Fibroblast of skin of back (primary cell): ENCODE measurements at regions not wholly inside any gene's neighbourhood (a gene's known extent, or its start where the extent isn't known, plus 50 kb on each side); places are given as distances from the start of the nearest gene placed in this dataset.
"Not testable (repeated sequence)": the region's sequence is repeated elsewhere in the genome, so short reads cannot be mapped to it uniquely, and the experiment has no call there.

Source experiments
- DNase-seq: peaks from one replicate; pipeline ENCODE4 v3.0.0-alpha.2; 2013

- DNase-seq, result no peak
Observed at GRCh38 chr2:77839102-77839501, 316.9 kb upstream of the LRRTM4 start.

DNA sequence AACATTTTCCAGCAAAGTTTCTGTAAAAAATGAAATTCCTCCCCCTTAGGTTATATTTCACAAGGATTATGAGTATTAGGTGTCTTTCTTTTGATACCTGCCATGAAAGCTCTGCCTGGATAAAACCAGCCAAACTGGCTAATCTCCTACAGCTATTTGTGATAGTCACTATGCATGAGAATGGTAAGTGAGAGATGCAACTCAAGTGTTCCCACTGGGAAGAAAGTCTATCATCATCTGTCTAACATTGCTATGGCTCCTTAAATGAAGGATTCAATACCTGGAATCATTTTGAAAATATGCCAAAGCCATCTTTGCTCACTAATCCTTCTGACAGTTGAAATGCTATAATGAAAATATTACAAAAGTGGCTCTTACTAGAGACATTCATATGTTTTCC, 339.9 kb upstream of the LRRTM4 start:
- DNase-seq, result no peak

- no peak for DNase-seq
Observed at GRCh38 chr2:77864426-77864825, 342.2 kb upstream of the LRRTM4 start.

GRCh38 chr2:77866661-77867060, 344.5 kb upstream of the LRRTM4 start:
- no peak for DNase-seq

- DNase-seq, result no peak
Observed at GRCh38 chr2:77867146-77867545, 345.0 kb upstream of the LRRTM4 start.

DNA sequence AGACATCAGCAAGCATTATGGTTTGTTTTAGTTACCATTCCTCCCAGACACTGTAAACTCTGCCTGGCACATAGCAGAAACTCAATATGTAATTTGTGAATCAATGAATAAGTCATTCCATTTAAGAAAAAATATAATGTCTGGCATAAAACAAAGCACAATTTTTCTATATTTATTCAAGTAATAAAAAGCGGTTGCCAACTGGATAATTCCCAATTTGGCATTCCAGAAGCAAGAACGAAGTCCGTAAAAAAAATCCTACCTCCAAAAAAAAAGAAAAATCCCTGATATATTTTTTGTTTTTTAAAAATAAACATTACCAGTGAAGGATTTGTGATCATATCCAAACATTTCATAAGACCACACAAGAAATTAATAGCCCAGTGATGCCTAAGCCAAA, 351.3 kb upstream of the LRRTM4 start:
- no peak for DNase-seq

DNA sequence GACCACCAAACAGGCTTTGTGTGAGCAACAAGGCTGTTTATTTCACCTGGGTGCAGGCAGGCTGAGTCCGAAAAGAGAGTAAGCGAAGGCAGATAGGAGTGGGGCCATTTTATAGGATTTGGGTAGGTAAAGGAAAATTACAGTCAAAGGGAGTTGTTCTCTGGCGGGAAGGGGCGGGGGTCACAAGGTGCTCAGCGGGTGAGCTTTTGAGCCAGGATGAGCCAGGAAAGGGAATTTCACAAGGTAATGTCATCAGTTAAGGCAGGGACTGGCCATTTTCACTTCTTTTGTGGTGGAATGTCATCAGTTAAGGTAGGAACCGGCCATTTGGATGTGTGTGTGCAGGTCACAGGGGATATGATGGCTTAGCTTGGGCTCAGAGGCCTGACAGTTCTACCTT, 378.0 kb upstream of the LRRTM4 start:
- not testable (repeated sequence) for DNase-seq

- no peak for DNase-seq
Observed at GRCh38 chr2:77910136-77910535, 388.0 kb upstream of the LRRTM4 start.

DNA sequence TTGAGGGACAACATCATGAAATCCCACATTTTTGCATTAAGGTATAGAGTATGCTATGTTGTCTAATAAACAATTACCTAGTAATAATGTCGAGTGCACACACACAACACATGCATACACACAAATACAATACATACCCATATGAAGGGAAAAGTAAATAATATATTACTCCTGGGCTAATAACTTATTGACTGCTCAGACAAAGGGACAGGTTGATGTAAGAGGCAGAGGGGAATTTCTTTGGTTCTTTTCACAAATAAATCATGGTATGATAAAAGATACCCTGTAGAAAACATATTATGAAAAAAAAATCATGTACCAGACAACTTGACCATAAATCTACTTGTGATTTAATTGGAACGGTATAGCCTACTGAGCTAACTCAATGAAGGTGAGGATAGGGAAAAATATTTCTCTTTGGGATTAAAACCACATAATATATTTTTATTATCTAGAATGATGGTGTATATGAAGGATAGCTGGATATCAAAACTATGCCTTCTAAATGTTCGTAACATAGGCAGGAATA, 398.7 kb upstream of the LRRTM4 start:
- no peak for DNase-seq

DNA sequence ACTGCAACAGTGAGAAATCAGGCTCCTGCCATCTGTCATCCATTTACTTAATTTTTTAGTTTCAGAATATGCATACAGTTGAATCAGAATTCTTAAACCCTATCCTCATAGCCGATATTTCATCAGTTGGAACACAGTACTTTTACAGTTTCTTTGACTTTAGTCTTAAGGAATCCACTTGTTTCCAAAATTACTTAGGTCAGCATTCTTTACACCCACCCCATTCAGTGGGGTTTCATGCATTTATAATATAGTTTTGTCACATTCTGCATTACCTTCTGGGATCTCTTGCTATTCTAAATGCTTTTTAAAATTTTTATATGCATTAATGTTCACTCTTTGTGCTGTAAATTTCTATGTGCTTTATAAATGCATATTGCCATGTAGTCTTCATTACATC, 400.4 kb upstream of the LRRTM4 start:
- no peak for DNase-seq

- no peak for DNase-seq
Observed at GRCh38 chr2:77937366-77937765, 415.2 kb upstream of the LRRTM4 start.

GRCh38 chr2:77938462-77938861, 416.3 kb upstream of the LRRTM4 start:
- DNase-seq, result no peak

DNA sequence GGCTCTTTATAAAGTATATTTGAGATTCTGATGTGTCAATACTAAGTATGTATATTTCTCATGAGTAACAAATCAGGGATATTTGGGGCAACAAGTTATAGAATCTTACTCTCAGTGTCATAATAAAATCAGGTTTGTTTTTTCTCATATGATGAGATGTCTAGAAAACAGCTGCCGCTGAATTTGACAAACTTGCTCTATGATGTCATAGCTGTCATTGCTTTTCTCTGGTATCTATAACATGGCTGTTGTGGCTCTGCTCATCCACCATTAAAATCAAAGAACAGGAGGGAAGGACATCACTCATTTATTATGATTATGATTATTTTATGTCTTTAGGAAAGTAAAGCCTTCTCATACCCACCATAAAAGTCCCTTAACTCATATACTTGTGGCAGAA, 417.2 kb upstream of the LRRTM4 start:
- no peak for DNase-seq

DNA sequence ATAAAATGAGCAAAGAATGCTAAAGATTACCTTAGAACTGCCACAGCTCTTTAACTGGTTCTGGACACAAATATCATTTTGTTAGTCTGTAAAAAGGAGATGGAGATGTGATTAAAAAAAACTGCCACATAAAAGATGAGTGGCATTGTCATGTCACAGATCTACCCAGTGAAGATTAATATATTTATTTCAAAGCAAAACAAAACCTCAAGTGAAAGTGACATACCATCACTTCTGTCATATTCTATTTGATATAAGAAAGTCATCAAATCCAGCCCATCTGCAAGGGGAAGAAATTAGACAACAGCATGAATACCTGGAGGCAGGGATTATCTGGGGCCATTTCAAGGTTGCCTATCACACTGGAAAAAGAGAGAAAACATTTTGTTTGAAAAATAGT, 417.6 kb upstream of the LRRTM4 start:
- no peak for DNase-seq

- no peak for DNase-seq
Observed at GRCh38 chr2:77954931-77955330, 432.8 kb upstream of the LRRTM4 start.

DNA sequence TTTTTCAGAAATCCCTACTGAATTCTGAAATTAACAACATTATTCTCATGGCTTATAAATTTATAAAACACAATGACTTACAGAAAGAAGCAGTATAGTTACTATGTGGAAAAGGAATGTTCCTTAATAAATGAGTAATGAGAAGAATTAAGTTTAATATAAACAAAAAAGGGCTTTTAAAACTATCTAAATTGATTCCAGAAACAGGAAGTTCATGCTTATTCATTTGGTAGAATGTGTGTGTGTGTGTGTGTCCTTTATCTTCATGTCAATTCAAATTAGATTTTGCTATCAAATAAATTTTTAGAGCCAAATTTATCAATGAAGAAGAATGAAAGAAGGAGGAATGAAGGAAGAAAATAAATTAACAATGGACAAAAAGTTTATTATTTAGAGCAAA, 440.8 kb upstream of the LRRTM4 start:
- DNase-seq, result no peak

DNA sequence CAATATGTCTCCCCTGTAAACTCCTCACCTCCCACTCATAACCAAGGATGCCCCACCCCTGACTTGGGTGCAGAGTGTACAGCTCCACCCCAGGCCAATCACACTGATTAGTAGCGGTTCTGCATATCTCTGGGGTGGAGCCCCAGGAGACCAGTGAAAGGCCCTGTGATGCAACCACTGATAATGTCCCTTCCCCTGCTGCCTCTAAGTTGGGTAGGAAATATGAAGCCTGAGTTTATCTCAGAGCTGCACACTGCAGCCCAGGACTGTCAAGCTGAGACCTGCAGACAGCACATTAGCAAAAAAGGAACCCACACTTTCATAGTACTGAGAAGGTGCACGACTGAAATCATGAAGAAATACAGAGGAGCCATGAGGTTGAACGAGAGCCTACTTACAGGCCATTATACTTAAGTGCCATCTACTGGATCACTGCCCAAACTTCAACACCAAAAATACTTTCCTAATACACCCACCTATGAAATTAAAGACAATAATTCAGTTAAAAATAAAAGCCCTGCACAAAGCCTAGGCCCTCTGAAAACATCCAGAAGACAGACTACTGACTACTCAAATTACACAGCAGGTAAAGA, 455.4 kb upstream of the LRRTM4 start:
- DNase-seq, result no peak

DNA sequence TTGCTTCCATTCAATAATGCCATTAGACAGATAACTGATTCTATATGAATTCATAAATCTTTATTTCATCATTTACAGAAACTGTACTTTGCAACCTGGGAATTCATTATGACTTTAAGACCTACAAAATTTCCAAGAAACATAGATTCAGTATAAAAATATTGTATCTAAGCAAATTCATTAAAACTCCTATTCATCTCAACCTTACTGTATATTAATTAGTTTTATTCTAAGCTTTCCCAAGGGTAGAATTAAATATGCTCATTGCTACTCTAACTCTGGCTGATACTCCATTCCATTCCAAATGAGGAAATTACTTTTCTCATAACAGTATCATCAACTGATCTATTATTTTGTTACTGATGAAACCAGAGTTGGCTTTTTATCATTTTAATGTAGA, 473.0 kb upstream of the LRRTM4 start:
- no peak for DNase-seq

- DNase-seq, result no peak
Observed at GRCh38 chr2:77999376-77999775, 477.2 kb upstream of the LRRTM4 start.

GRCh38 chr2:78009289-78009688, 487.1 kb upstream of the LRRTM4 start:
- no peak for DNase-seq

DNA sequence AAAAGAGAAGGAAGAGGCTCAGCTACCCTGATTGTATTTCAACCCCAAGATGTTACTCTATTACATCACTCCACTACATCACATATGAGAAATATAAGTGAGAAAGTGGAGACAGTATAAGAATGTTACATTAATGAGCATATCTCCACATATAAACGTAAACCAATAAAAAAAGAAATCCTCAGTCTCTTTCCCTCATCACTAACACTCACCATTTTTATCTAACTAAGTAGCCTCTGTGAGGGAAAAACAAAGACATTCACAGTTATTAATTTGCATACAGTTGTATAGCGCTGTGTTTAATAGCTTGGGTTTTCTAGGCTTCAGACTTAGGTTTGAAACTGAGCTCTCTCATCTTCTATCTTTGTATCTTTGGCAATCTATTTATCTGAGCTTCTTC, 489.1 kb upstream of the LRRTM4 start:
- no peak for DNase-seq

- DNase-seq, result no peak
Observed at GRCh38 chr2:78020491-78020890, 498.3 kb upstream of the LRRTM4 start.

- DNase-seq, result no peak
Observed at GRCh38 chr2:78023356-78023755, 501.2 kb upstream of the LRRTM4 start.

- no peak for DNase-seq
Observed at GRCh38 chr2:78024996-78025395, 502.8 kb upstream of the LRRTM4 start.

DNA sequence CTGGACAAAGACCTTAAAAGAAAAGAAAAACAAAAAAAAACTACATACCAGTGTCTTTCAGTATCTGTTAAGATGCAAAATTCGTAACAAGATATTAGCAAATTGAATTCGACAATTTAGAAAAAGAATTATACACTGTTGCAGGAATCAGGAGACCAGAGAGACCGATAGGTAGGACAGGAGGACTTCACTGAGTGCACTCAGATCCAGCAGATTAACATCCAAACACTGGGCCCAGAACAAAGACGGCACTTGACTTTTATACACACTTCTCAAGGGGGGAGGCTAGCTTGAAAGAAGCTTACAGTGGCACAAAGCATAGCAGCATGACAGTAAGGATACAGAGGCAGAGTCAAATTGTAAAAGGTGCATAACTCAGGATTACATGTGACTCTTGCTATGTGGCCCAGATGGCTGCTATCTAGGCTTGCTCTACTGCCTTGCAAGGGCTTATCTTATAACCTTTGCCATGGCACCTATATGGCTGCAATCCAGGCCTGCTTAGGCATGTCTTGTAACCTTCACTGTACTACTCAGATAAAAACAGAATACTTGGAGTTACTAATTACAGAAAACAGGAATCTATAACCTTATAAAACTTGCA, 507.3 kb upstream of the LRRTM4 start:
- DNase-seq, result no peak
